Right lobe of liver (tissue), 4 donors: ENCODE measurements at regions not wholly inside any gene's neighbourhood (a gene's known extent, or its start where the extent isn't known, plus 50 kb on each side); places are given as distances from the start of the nearest gene placed in this dataset.

Source experiments
- POLR2A ChIP-seq: fragments of 450-650 bp; IDR thresholded peaks from one replicate; pipeline ENCODE4 v1.6.1; 2017; ENCODE audit warnings: antibody characterized with exemption, mild to moderate bottlenecking
- TF ChIP-seq, protein P1 (sequence below), 4 donors: fragments of 200-600 bp in 3 of 4; fragments of 450-650 bp in 1 of 4; IDR thresholded peaks; one replicate each; pipeline versions ENCODE4 v1.5.1 to v1.8.0; 2016 to 2022; ENCODE audit warnings: antibody characterized with exemption in 4 of 4, mild to moderate bottlenecking in 2 of 4
- donor health status: DM: no; HTN: no; CAD: no.
- donor health status: DM: no; HTN: no; CAD: no.
- donor health status: DM: no; HTN: yes; CAD: no.

GRCh38 chr3:144775551-144775950, 803.9 kb downstream of the DIPK2A start:
- TF ChIP-seq, protein P1, sequence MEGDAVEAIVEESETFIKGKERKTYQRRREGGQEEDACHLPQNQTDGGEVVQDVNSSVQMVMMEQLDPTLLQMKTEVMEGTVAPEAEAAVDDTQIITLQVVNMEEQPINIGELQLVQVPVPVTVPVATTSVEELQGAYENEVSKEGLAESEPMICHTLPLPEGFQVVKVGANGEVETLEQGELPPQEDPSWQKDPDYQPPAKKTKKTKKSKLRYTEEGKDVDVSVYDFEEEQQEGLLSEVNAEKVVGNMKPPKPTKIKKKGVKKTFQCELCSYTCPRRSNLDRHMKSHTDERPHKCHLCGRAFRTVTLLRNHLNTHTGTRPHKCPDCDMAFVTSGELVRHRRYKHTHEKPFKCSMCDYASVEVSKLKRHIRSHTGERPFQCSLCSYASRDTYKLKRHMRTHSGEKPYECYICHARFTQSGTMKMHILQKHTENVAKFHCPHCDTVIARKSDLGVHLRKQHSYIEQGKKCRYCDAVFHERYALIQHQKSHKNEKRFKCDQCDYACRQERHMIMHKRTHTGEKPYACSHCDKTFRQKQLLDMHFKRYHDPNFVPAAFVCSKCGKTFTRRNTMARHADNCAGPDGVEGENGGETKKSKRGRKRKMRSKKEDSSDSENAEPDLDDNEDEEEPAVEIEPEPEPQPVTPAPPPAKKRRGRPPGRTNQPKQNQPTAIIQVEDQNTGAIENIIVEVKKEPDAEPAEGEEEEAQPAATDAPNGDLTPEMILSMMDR (IDR thresholded peaks at IDR 0.05): no peak
- TF ChIP-seq POLR2A: no peak
